Body of pancreas (tissue), 4 donors: ENCODE measurements at regions not wholly inside any gene's neighbourhood (a gene's known extent, or its start where the extent isn't known, plus 50 kb on each side); places are given as distances from the start of the nearest gene placed in this dataset.

ENCODE experiments used
- POLR2A ChIP-seq, 3 donors: fragments of 450-650 bp; IDR thresholded peaks; one replicate each; pipeline ENCODE4 v1.6.1; 2016; ENCODE audit warnings: antibody characterized with exemption in 3 of 3, mild to moderate bottlenecking in 2 of 3
- TF ChIP-seq, protein P1 (sequence below), 7 experiments: fragments of 450-650 bp in 4 of 7; fragments of 200-600 bp in 3 of 7; sonication (generic) in 3 of 7; IDR thresholded peaks; one replicate each; pipeline ENCODE4 v1.5.1; 2016 to 2019; ENCODE audit warnings: antibody characterized with exemption in 7 of 7

GRCh38 chr12:102681309-102681708, 200.9 kb upstream of the IGF1 start:
- TF ChIP-seq POLR2A (IDR thresholded peaks at IDR 0.05): no peak
- TF ChIP-seq, protein P1, sequence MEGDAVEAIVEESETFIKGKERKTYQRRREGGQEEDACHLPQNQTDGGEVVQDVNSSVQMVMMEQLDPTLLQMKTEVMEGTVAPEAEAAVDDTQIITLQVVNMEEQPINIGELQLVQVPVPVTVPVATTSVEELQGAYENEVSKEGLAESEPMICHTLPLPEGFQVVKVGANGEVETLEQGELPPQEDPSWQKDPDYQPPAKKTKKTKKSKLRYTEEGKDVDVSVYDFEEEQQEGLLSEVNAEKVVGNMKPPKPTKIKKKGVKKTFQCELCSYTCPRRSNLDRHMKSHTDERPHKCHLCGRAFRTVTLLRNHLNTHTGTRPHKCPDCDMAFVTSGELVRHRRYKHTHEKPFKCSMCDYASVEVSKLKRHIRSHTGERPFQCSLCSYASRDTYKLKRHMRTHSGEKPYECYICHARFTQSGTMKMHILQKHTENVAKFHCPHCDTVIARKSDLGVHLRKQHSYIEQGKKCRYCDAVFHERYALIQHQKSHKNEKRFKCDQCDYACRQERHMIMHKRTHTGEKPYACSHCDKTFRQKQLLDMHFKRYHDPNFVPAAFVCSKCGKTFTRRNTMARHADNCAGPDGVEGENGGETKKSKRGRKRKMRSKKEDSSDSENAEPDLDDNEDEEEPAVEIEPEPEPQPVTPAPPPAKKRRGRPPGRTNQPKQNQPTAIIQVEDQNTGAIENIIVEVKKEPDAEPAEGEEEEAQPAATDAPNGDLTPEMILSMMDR (IDR thresholded peaks at IDR 0.05): no peak
